Common myeloid progenitor, CD34-positive (primary cell): ENCODE measurements at regions not wholly inside any gene's neighbourhood (a gene's known extent, or its start where the extent isn't known, plus 50 kb on each side); places are given as distances from the start of the nearest gene placed in this dataset.
"Not testable (repeated sequence)": the region's sequence is repeated elsewhere in the genome, so short reads cannot be mapped to it uniquely, and the experiment has no call there.

Source experiments
- CTCF ChIA-PET: fragments of 350-600 bp; sonication (Branson Sonifier 250); formaldehyde crosslinking; loops from one replicate; lab custom pipeline; 2021; ENCODE audit warnings: antibody characterized with exemption; lab: Charles Lee
- POLR2A ChIA-PET: fragments of 350-600 bp; sonication (Branson Sonifier 250); formaldehyde crosslinking; loops from one replicate; lab custom pipeline; 2021; ENCODE audit warnings: antibody characterized with exemption; lab: Charles Lee
- DNase-seq, 3 donors: peaks; one replicate each; pipeline versions ENCODE4 v3.0.0 to v3.0.0-alpha.2; 2013
- H3K27ac ChIP-seq, 2 experiments: 1 replicate in 1 of 2; 2 replicates in 1 of 2; pipeline ENCODE4 v1.7.0; 2013; ENCODE audit warnings: inconsistent platforms in 2 of 2, low read length in 2 of 2, mild to moderate bottlenecking in 2 of 2, low read depth in 1 of 2, moderate library complexity in 1 of 2; ENCODE audit not compliant: severe bottlenecking in 2 of 2, insufficient read depth in 1 of 2, poor library complexity in 1 of 2
- H3K27me3 ChIP-seq, 5 experiments: replicated peaks in 2 of 5; 1 replicate in 3 of 5; 2 replicates in 2 of 5; pipeline versions ENCODE4 v1.6.1 to v1.7.0; 2013; ENCODE audit warnings: low read length in 4 of 5, mild to moderate bottlenecking in 2 of 5, moderate library complexity in 2 of 5, inconsistent platforms in 1 of 5; ENCODE audit not compliant: insufficient read depth in 5 of 5, control insufficient read depth in 4 of 5
- H3K36me3 ChIP-seq, 4 experiments: 1 replicate in 2 of 4; 2 replicates in 2 of 4; pipeline versions ENCODE4 v1.6.1 to v1.7.0; 2013; ENCODE audit warnings: low read length in 3 of 4, control low read depth in 1 of 4, mild to moderate bottlenecking in 1 of 4; ENCODE audit not compliant: control insufficient read depth in 4 of 4, insufficient read depth in 4 of 4
- H3K4me1 ChIP-seq, 4 experiments: 1 replicate in 3 of 4; 2 replicates in 1 of 4; pipeline versions ENCODE4 v1.6.1 to v1.7.1; 2013; ENCODE audit warnings: low read length in 3 of 4, mild to moderate bottlenecking in 3 of 4, control low read depth in 1 of 4, inconsistent platforms in 1 of 4, moderate library complexity in 1 of 4; ENCODE audit not compliant: control insufficient read depth in 4 of 4, insufficient read depth in 4 of 4; ENCODE audit errors: control extremely low read depth in 1 of 4
- H3K4me3 ChIP-seq, 7 experiments: 1 replicate in 4 of 7; 2 replicates in 3 of 7; pipeline versions ENCODE4 v1.5.1 to v1.7.0; 2013; ENCODE audit warnings: mild to moderate bottlenecking in 7 of 7, low read length in 6 of 7, moderate library complexity in 6 of 7, inconsistent platforms in 2 of 7, low read depth in 2 of 7, control low read depth in 1 of 7; ENCODE audit not compliant: insufficient read depth in 4 of 7, control insufficient read depth in 1 of 7; ENCODE audit errors: extremely low read depth in 1 of 7
- H3K9me3 ChIP-seq, 5 experiments: 1 replicate in 4 of 5; 2 replicates in 1 of 5; pipeline versions ENCODE4 v1.6.1 to v1.7.1; 2013; ENCODE audit warnings: low read length in 4 of 5, mild to moderate bottlenecking in 2 of 5, inconsistent platforms in 1 of 5, low read depth in 1 of 5, moderate library complexity in 1 of 5; ENCODE audit not compliant: control insufficient read depth in 4 of 5, insufficient read depth in 2 of 5; ENCODE audit errors: control extremely low read depth in 1 of 5
- WGBS: methylation state at CpG from one replicate; pipeline ENCODE4 v1.1.5; 2013; ENCODE audit not compliant: insufficient coverage; 5-methylcytosine and 5-hydroxymethylcytosine counted together

GRCh38 chr11:134724106-134724778, 312.2 kb upstream of the B3GAT1 start:
- ChIA-PET CTCF (no interaction called here), POLR2A (no interaction called here)
- no peak for DNase-seq
- H3K36me3 ChIP-seq: no peaks in the 10 kb centered on the region
- no peak overlapping the region for H3K27ac ChIP-seq
- peaks cover 0 to 8% (median 4%) of the 10 kb centered on the region in 5 experiments for H3K27me3 ChIP-seq
- H3K9me3 ChIP-seq: peaks cover 0 to 2% (median 0%) of the 10 kb centered on the region in 5 experiments
- peaks cover 0 to 12% (median 0%) of the 10 kb centered on the region in 4 experiments for H3K4me1 ChIP-seq
- no peak overlapping the region for H3K4me3 ChIP-seq
- 66% methylated on average over 8 of the region's 12 CpGs for WGBS

- POLR2A ChIA-PET, H3K27ac ChIP-seq, DNase-seq, CTCF ChIA-PET, H3K4me1 ChIP-seq, H3K9me3 ChIP-seq, H3K36me3 ChIP-seq, H3K4me3 ChIP-seq: not testable (repeated sequence)
- 100% methylated on average over 1 of the region's 2 CpGs for WGBS
- peaks cover 0 to 12% (median 3%) of the 10 kb centered on the region in 5 experiments for H3K27me3 ChIP-seq
Measured at GRCh38 chr11:134720691-134721070, 308.6 kb upstream of the B3GAT1 start.

GRCh38 chr11:134719940-134720690, 308.1 kb upstream of the B3GAT1 start:
- H3K4me3 ChIP-seq, H3K4me1 ChIP-seq, H3K27ac ChIP-seq, POLR2A ChIA-PET, DNase-seq, CTCF ChIA-PET, H3K36me3 ChIP-seq, H3K9me3 ChIP-seq, H3K27me3 ChIP-seq: not testable (repeated sequence)
- WGBS: 82% methylated on average over 1 of the region's 4 CpGs

GRCh38 chr11:134719397-134719796, 307.4 kb upstream of the B3GAT1 start:
- POLR2A ChIA-PET: no interaction called here
- WGBS: 100% methylated on average over 2 of the region's 5 CpGs
- CTCF ChIA-PET: no interaction called here
- DNase-seq: no peak
- H3K27ac ChIP-seq: no peak overlapping the region
- no peak overlapping the region for H3K4me3 ChIP-seq
- H3K4me1 ChIP-seq: peaks cover 0 to under 1% (median 0%) of the 10 kb centered on the region in 4 experiments
- H3K36me3 ChIP-seq: no peaks in the 10 kb centered on the region
- peaks cover 0 to 13% (median 2%) of the 10 kb centered on the region in 5 experiments for H3K27me3 ChIP-seq
- H3K9me3 ChIP-seq: peaks cover 0 to 5% (median 0%) of the 10 kb centered on the region in 5 experiments

- Histone ChIP-seq H3K27ac (no peak overlapping the region), H3K4me1 (no peaks in the 10 kb centered on the region), H3K4me3 (no peak overlapping the region), H3K36me3 (no peaks in the 10 kb centered on the region), H3K27me3 (peaks cover 0 to 22% (median 0%) of the 10 kb centered on the region in 5 experiments), H3K9me3 (peaks cover 0 to 5% (median 0%) of the 10 kb centered on the region in 5 experiments)
- 100% methylated on average over 1 of the region's 4 CpGs for WGBS
- CTCF ChIA-PET: no interaction called here
- POLR2A ChIA-PET: no interaction called here
- DNase-seq: no peak
Measured at GRCh38 chr11:134716582-134716981, 304.5 kb upstream of the B3GAT1 start.

- CTCF ChIA-PET: no interaction called here
- no peak for DNase-seq
- H3K27ac ChIP-seq: no peak overlapping the region
- no peaks in the 10 kb centered on the region for H3K36me3 ChIP-seq
- no peaks in the 10 kb centered on the region for H3K4me1 ChIP-seq
- POLR2A ChIA-PET: no interaction called here
- peaks cover 0 to 22% (median 0%) of the 10 kb centered on the region in 5 experiments for H3K27me3 ChIP-seq
- 43% methylated on average over 7 of the region's 10 CpGs for WGBS
- H3K4me3 ChIP-seq: no peak overlapping the region
- peaks cover 0 to 5% (median 0%) of the 10 kb centered on the region in 5 experiments for H3K9me3 ChIP-seq
Measured at GRCh38 chr11:134714021-134714656, 302.1 kb upstream of the B3GAT1 start.
